HEK293 (cell line): ENCODE measurements at regions not wholly inside any gene's neighbourhood (a gene's known extent, or its start where the extent isn't known, plus 50 kb on each side); places are given as distances from the start of the nearest gene placed in this dataset.

ENCODE experiments used
- CTCF ChIA-PET: fragments of 350-600 bp; formaldehyde crosslinking; extraction: SDS; loops from one replicate; lab custom pipeline; 2021; ENCODE audit warnings: antibody characterized with exemption; lab: Yijun Ruan, JAX
- POLR2A ChIA-PET: fragments of 300-600 bp; formaldehyde crosslinking; extraction: SDS; loops from one replicate; lab custom pipeline; 2020; ENCODE audit warnings: antibody characterized with exemption, inconsistent platforms; lab: Yijun Ruan, JAX
- H3K27ac ChIP-seq: fragments of 200-500 bp; sonication (Bioruptor generic); 2 replicates; pipeline ENCODE4 v1.5.1; 2014; ENCODE audit warnings: low read depth, low read length, control low read depth, inconsistent platforms; ENCODE audit errors: extremely low read depth
- H3K36me3 ChIP-seq, 2 experiments: fragments of 200-500 bp in 1 of 2; sonication (Bioruptor generic) in 1 of 2; 1 replicate in 1 of 2; 2 replicates in 1 of 2; pipeline ENCODE4 v1.5.1; 2014 to 2017; ENCODE audit warnings: inconsistent platforms in 2 of 2, low read length in 2 of 2; ENCODE audit not compliant: control insufficient read depth in 2 of 2, insufficient read depth in 1 of 2
- H3K4me1 ChIP-seq: fragments of 200-500 bp; sonication (Bioruptor generic); 2 replicates; pipeline ENCODE4 v1.5.1; 2014; ENCODE audit warnings: mild to moderate bottlenecking, low read length, inconsistent platforms; ENCODE audit not compliant: control insufficient read depth, insufficient read depth
- H3K4me3 ChIP-seq: 2 replicates; pipeline ENCODE4 v1.5.1; 2011; ENCODE audit warnings: low read depth, mild to moderate bottlenecking, control low read depth, low read length, moderate library complexity
- H3K9me3 ChIP-seq: fragments of 200-500 bp; sonication (Bioruptor generic); 2 replicates; pipeline ENCODE4 v1.5.1; 2014; ENCODE audit warnings: low read depth, low read length, inconsistent platforms; ENCODE audit not compliant: control insufficient read depth, insufficient read depth
- FEZF1 ChIP-seq: fragments of 450-650 bp; formaldehyde crosslinking; IDR thresholded peaks from 2 replicates; pipeline ENCODE4 v1.5.1; 2016; ENCODE audit warnings: missing biosample characterization, missing genetic modification characterization
- GFI1B ChIP-seq: fragments of 450-650 bp; formaldehyde crosslinking; IDR thresholded peaks from 2 replicates; pipeline ENCODE4 v1.5.1; 2016; ENCODE audit warnings: missing biosample characterization, missing genetic modification characterization
- KLF9 ChIP-seq: fragments of 450-650 bp; formaldehyde crosslinking; IDR thresholded peaks from 2 replicates; pipeline ENCODE4 v1.5.1; 2016; ENCODE audit warnings: missing biosample characterization, missing genetic modification characterization, low read depth
- MEIS1 ChIP-seq: sonication (generic); formaldehyde crosslinking; IDR thresholded peaks from 2 replicates; pipeline ENCODE4 v1.8.1; 2022; ENCODE audit warnings: missing genetic modification reagents, mild to moderate bottlenecking, borderline replicate concordance
- PRDM1 ChIP-seq: fragments of 450-650 bp; formaldehyde crosslinking; IDR thresholded peaks from 2 replicates; pipeline ENCODE4; 2016; ENCODE audit warnings: missing biosample characterization, missing genetic modification characterization
- SCRT1 ChIP-seq: fragments of 450-650 bp; formaldehyde crosslinking; IDR thresholded peaks from 2 replicates; pipeline ENCODE4 v1.5.1; 2016; ENCODE audit warnings: missing biosample characterization, missing genetic modification characterization, borderline replicate concordance
- SP3 ChIP-seq: fragments of 450-650 bp; formaldehyde crosslinking; IDR thresholded peaks from 2 replicates; pipeline ENCODE4 v1.5.1; 2016; ENCODE audit warnings: missing biosample characterization, missing genetic modification characterization
- ZEB2 ChIP-seq: fragments of 450-650 bp; formaldehyde crosslinking; IDR thresholded peaks from 2 replicates; pipeline ENCODE4 v1.5.1; 2016; ENCODE audit warnings: missing biosample characterization, missing genetic modification characterization
- ZNF133 ChIP-seq: fragments of 450-650 bp; formaldehyde crosslinking; IDR thresholded peaks from 2 replicates; pipeline ENCODE4 v1.5.1; 2016; ENCODE audit warnings: missing biosample characterization, missing genetic modification characterization
- ZNF184 ChIP-seq: fragments of 450-650 bp; IDR thresholded peaks from 2 replicates; pipeline ENCODE4 v1.5.1; 2018; ENCODE audit warnings: missing biosample characterization, mild to moderate bottlenecking, missing genetic modification characterization
- ZNF223 ChIP-seq: fragments of 450-650 bp; formaldehyde crosslinking; IDR thresholded peaks from 2 replicates; pipeline ENCODE4 v1.5.1; 2016; ENCODE audit warnings: missing biosample characterization, missing genetic modification characterization
- ZNF311 ChIP-seq: fragments of 450-650 bp; formaldehyde crosslinking; IDR thresholded peaks from 2 replicates; pipeline ENCODE4 v1.5.1; 2017; ENCODE audit warnings: missing biosample characterization, missing genetic modification characterization, borderline replicate concordance
- ZNF394 ChIP-seq: fragments of 450-650 bp; formaldehyde crosslinking; IDR thresholded peaks from 2 replicates; pipeline ENCODE4 v1.5.1; 2016; ENCODE audit warnings: missing biosample characterization, missing genetic modification characterization, mild to moderate bottlenecking, moderate library complexity, borderline replicate concordance
- ZNF521 ChIP-seq: fragments of 450-650 bp; formaldehyde crosslinking; IDR thresholded peaks from 2 replicates; pipeline ENCODE4 v1.5.1; 2017; ENCODE audit warnings: missing biosample characterization, mild to moderate bottlenecking, missing genetic modification characterization
- ZNF555 ChIP-seq: fragments of 450-650 bp; formaldehyde crosslinking; conservative IDR thresholded peaks from 2 replicates; pipeline ENCODE4 v1.5.1; 2017; ENCODE audit warnings: missing biosample characterization, mild to moderate bottlenecking, missing genetic modification characterization, inconsistent platforms
- ZNF560 ChIP-seq: fragments of 450-650 bp; formaldehyde crosslinking; IDR thresholded peaks from 2 replicates; pipeline ENCODE4 v1.5.1; 2017; ENCODE audit warnings: missing biosample characterization, missing genetic modification characterization, borderline replicate concordance
- ZNF585B ChIP-seq: fragments of 450-650 bp; formaldehyde crosslinking; IDR thresholded peaks from 2 replicates; pipeline ENCODE4 v1.5.1; 2016; ENCODE audit warnings: missing biosample characterization, missing genetic modification characterization
- ZNF621 ChIP-seq: fragments of 450-650 bp; formaldehyde crosslinking; IDR thresholded peaks from 2 replicates; pipeline ENCODE4 v1.5.1; 2017; ENCODE audit warnings: missing biosample characterization, missing genetic modification characterization
- ZNF658 ChIP-seq: fragments of 450-650 bp; formaldehyde crosslinking; IDR thresholded peaks from 2 replicates; pipeline ENCODE4; 2016; ENCODE audit warnings: missing biosample characterization, missing genetic modification characterization
- ZNF707 ChIP-seq: fragments of 450-650 bp; formaldehyde crosslinking; IDR thresholded peaks from 2 replicates; pipeline ENCODE4 v1.5.1; 2016; ENCODE audit warnings: missing biosample characterization, missing genetic modification characterization
- ZSCAN16 ChIP-seq: fragments of 450-650 bp; formaldehyde crosslinking; IDR thresholded peaks from 2 replicates; pipeline ENCODE4 v1.5.1; 2016; ENCODE audit warnings: missing biosample characterization, missing genetic modification characterization
- ZSCAN30 ChIP-seq: fragments of 450-650 bp; IDR thresholded peaks from 2 replicates; pipeline ENCODE4 v1.5.1; 2018; ENCODE audit warnings: missing biosample characterization, mild to moderate bottlenecking, missing genetic modification characterization, moderate library complexity
- TF ChIP-seq, protein P1 (sequence below): fragments of 450-650 bp; formaldehyde crosslinking; IDR thresholded peaks from 2 replicates; pipeline ENCODE4 v1.5.1; 2016; ENCODE audit warnings: missing biosample characterization, missing genetic modification characterization
- TF ChIP-seq, protein P2 (sequence below): fragments of 450-650 bp; IDR thresholded peaks from 2 replicates; pipeline ENCODE4 v1.5.1; 2018; ENCODE audit warnings: missing biosample characterization, missing genetic modification characterization

DNA sequence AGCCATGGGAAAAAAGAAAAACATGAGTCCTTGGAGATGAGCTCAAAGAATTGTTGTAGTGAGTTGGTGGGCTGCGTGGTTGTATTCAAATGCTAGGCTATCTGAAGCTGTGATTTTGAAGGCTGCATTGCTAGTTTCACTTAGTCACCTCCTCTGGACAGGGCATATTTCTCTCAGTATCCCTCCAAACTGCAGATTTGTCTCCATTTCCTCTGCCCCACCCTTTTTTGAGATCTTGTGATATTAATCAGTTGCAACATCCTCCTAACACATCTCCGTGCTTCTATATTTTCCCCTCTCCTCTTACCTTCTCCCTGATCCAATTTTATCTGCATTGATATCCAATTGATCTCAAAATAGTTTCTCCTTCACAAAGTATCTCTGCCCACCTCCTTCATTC is 1048.0 kb upstream of the WWC1 start (continued):
- TF ChIP-seq, protein P1, sequence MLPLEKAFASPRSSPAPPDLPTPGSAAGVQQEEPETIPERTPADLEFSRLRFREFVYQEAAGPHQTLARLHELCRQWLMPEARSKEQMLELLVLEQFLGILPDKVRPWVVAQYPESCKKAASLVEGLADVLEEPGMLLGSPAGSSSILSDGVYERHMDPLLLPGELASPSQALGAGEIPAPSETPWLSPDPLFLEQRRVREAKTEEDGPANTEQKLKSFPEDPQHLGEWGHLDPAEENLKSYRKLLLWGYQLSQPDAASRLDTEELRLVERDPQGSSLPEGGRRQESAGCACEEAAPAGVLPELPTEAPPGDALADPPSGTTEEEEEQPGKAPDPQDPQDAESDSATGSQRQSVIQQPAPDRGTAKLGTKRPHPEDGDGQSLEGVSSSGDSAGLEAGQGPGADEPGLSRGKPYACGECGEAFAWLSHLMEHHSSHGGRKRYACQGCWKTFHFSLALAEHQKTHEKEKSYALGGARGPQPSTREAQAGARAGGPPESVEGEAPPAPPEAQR: no peak

- Histone ChIP-seq H3K27ac (no peak overlapping the region), H3K9me3 (no peaks in the 10 kb centered on the region), H3K36me3 (no peaks in the 10 kb centered on the region), H3K4me3 (no peak overlapping the region), H3K4me1 (no peaks in the 10 kb centered on the region)
- ChIA-PET CTCF (no interaction called here), POLR2A (no interaction called here)
- TF ChIP-seq SP3 (tag by site-specific recombination) (no peak), SCRT1 (tag by site-specific recombination) (no peak), ZNF555 (tag by site-specific recombination) (no peak), ZNF585B (tag by site-specific recombination) (no peak), KLF9 (no peak), ZNF621 (no peak), ZSCAN16 (tag by site-specific recombination) (no peak), PRDM1 (no peak), GFI1B (tag by site-specific recombination) (no peak), ZNF521 (tag by site-specific recombination) (no peak), ZNF311 (tag by site-specific recombination) (no peak), ZNF184 (no peak), ZNF394 (tag by site-specific recombination) (no peak), FEZF1 (tag by site-specific recombination) (no peak), ZNF560 (no peak), ZNF133 (tag by site-specific recombination) (no peak), ZNF658 (tag by site-specific recombination) (no peak), ZNF707 (tag by site-specific recombination) (no peak)
These were observed 1046.9 kb upstream of the WWC1 start for GRCh38 chr5:167244583-167244982.

DNA sequence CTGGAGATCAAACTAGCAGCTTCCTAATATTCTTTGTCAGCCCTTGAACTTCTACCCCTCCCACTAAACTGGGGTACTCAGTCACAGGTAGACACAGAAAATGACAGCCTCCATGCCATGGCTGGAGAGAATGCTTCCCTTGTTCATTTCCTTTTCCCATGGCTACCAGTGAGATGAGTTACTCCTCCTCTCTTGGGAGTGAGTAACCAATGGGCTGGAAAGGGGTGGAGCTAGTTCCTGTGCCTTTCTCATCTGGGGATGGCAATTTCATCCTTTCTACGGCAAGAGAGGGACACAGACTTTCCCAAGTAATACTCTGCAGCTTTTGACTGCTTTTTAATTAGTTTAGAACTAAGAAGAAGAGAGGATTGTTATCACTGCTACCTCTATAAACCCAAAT is 1045.6 kb upstream of the WWC1 start:
- POLR2A ChIA-PET: no interaction called here
- H3K27ac ChIP-seq: no peak overlapping the region
- H3K4me3 ChIP-seq: no peak overlapping the region
- H3K9me3 ChIP-seq: no peaks in the 10 kb centered on the region
- TF ChIP-seq ZNF560 (no peak), MEIS1 (CRISPR knock-in tag) (no peak), ZSCAN30 (tag by site-specific recombination) (no peak), ZNF223 (tag by site-specific recombination) (no peak), ZEB2 (tag by site-specific recombination) (no peak)
- TF ChIP-seq, protein P2, sequence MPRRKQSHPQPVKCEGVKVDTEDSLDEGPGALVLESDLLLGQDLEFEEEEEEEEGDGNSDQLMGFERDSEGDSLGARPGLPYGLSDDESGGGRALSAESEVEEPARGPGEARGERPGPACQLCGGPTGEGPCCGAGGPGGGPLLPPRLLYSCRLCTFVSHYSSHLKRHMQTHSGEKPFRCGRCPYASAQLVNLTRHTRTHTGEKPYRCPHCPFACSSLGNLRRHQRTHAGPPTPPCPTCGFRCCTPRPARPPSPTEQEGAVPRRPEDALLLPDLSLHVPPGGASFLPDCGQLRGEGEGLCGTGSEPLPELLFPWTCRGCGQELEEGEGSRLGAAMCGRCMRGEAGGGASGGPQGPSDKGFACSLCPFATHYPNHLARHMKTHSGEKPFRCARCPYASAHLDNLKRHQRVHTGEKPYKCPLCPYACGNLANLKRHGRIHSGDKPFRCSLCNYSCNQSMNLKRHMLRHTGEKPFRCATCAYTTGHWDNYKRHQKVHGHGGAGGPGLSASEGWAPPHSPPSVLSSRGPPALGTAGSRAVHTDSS (tag by site-specific recombination): no peak
- CTCF ChIA-PET: no interaction called here
- no peaks in the 10 kb centered on the region for H3K4me1 ChIP-seq
- H3K36me3 ChIP-seq: no peaks in the 10 kb centered on the region
